ENCODE measurements at regions not wholly inside any gene's neighbourhood (a gene's known extent, or its start where the extent isn't known, plus 50 kb on each side); places are given as distances from the start of the nearest gene placed in this dataset.
"Not testable (repeated sequence)": the region's sequence is repeated elsewhere in the genome, so short reads cannot be mapped to it uniquely, and the experiment has no call there.

DNA sequence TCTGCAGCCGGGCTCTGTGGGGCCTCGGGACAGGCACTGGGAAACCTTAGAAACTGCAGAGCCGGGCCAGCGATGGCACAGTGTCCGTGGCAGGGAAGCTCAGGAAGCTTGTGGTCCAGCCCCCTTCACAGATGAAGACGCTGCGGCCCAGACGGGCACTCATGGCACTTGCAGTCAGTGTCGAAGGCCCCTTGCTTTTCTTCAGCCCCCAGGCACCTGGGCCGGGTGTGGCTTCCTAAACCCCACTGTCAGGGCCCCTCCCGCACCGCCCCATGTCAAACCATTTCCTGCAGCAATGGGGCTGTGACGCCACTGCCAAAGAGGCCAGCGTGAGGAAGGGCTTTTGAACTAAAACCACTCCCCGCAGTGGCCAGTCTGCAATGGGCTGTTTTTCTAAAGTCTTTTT, 164.0 kb downstream of the LAT start:
- Histone ChIP-seq H3K9me3 (ENCODE audit: low read length) (no peaks in the 10 kb centered on the region), H3K4me1 (ENCODE audit: insufficient read depth, low read length, poor library complexity, severe bottlenecking) (no peaks in the 10 kb centered on the region), H3K36me3 (ENCODE audit: insufficient read depth, low read length) (no peaks in the 10 kb centered on the region), H3K4me2 (ENCODE audit: low read length) (no peak overlapping the region), H2AFZ (ENCODE audit: low read length) (no peak overlapping the region), H3K9me2 (ENCODE audit: insufficient read depth, low read length) (no peaks in the 10 kb centered on the region), H3K79me2 (ENCODE audit: insufficient read depth, low read depth, low read length) (no peaks in the 10 kb centered on the region), H4K20me1 (ENCODE audit: insufficient read depth, low read length) (no peaks in the 10 kb centered on the region), H3K4me3 (ENCODE audit: low read depth, low read length, poor library complexity, severe bottlenecking) (no peak overlapping the region), H3K27ac (ENCODE audit: low read depth, low read length, poor library complexity, severe bottlenecking) (no peak overlapping the region)
- intact Hi-C loops (cut with micrococcal nuclease; ENCODE audit: unreplicated experiment) = no loop called here
- ChIA-PET POLR2A (interaction anchor here (0.5 kb wide), 1 partner anchor 624 kb away, joined by 3 read pairs; no protein-coding TSS in a partner anchor), CTCF (ENCODE audit: unreplicated experiment) (no interaction called here)
- TF ChIP-seq, protein P1, sequence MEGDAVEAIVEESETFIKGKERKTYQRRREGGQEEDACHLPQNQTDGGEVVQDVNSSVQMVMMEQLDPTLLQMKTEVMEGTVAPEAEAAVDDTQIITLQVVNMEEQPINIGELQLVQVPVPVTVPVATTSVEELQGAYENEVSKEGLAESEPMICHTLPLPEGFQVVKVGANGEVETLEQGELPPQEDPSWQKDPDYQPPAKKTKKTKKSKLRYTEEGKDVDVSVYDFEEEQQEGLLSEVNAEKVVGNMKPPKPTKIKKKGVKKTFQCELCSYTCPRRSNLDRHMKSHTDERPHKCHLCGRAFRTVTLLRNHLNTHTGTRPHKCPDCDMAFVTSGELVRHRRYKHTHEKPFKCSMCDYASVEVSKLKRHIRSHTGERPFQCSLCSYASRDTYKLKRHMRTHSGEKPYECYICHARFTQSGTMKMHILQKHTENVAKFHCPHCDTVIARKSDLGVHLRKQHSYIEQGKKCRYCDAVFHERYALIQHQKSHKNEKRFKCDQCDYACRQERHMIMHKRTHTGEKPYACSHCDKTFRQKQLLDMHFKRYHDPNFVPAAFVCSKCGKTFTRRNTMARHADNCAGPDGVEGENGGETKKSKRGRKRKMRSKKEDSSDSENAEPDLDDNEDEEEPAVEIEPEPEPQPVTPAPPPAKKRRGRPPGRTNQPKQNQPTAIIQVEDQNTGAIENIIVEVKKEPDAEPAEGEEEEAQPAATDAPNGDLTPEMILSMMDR (conservative IDR thresholded peaks at IDR 0.05; ENCODE audit: low read length) = no peak
- BruUV-seq (replicated peaks) = no TSS peak
- DNase-seq (ENCODE audit: low spot score) = no peak

DNA sequence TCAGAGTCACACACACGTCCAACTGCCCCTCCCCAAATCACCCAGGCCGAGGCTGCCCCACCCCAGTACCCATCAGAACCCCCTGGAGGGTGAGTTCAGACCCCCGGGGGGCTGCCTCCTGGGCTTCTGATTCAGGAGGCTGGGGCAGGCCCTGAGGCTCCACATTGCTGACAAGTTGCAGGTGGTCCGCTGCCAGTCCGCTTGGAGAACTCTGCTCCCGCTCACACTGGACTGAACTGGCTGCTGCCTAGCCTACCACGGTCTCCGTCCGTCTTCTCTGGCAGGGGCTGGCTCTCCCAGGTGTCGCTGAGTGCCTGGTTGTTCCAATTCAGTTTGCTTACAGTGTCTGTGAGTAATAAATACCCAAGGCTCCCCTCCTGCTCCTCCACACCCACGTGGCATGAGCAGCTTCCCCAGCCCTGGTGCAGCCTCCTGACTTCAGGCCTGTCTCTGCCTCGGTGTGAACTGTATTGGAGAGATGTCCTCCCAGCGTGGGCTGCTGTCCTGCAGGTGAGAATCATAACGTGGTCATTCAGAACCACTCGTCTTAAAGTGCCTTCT, 163.4 kb downstream of the LAT start:
- BruUV-seq (replicated peaks) = no TSS peak
- POLR2A ChIA-PET = interaction anchor here (0.5 kb wide), 1 partner anchor 625 kb away, joined by 3 read pairs; no protein-coding TSS in a partner anchor
- CTCF ChIA-PET (ENCODE audit: unreplicated experiment) = no interaction called here
- Histone ChIP-seq H3K9me3 (ENCODE audit: low read length) (no peaks in the 10 kb centered on the region), H3K27ac (ENCODE audit: low read depth, low read length, poor library complexity, severe bottlenecking) (no peak overlapping the region), H3K4me2 (ENCODE audit: low read length) (no peak overlapping the region), H3K36me3 (ENCODE audit: insufficient read depth, low read length) (no peaks in the 10 kb centered on the region), H3K9me2 (ENCODE audit: insufficient read depth, low read length) (no peaks in the 10 kb centered on the region), H3K4me1 (ENCODE audit: insufficient read depth, low read length, poor library complexity, severe bottlenecking) (no peaks in the 10 kb centered on the region), H4K20me1 (ENCODE audit: insufficient read depth, low read length) (no peaks in the 10 kb centered on the region), H3K79me2 (ENCODE audit: insufficient read depth, low read depth, low read length) (no peaks in the 10 kb centered on the region), H2AFZ (ENCODE audit: low read length) (no peak overlapping the region), H3K4me3 (ENCODE audit: low read depth, low read length, poor library complexity, severe bottlenecking) (no peak overlapping the region)
- no peak for TF ChIP-seq EZH2phosphoT487 (IDR thresholded peaks at IDR 0.05; ENCODE audit: borderline replicate concordance, low read depth, low read length)
- TF ChIP-seq, protein P1 (conservative IDR thresholded peaks at IDR 0.05; ENCODE audit: low read length) = no peak
- intact Hi-C loops (cut with micrococcal nuclease; ENCODE audit: unreplicated experiment) = no loop called here
- DNase-seq (ENCODE audit: low spot score) = no peak

DNA sequence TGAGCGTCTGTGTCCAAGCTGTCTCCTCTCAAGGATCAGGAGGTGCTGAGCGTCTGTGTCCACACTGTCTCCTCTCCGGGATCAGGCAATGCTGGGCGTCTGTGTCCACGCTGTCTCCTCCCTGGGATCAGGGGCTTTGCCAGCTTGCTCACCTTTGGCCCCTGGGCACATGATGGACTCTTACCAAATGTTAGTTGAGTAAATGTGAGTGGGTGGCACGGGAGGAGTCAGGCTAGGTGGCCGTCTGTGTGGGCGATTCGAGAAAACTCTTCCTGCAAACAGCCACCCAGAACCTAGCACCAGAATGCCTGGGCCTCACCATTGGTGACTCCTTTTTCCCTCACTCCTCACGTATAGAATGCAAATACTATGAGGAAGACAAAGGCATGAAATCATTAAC, 162.9 kb downstream of the LAT start:
- CTCF ChIA-PET (ENCODE audit: unreplicated experiment); H3K9me3 ChIP-seq (ENCODE audit: low read length); H3K79me2 ChIP-seq (ENCODE audit: insufficient read depth, low read depth, low read length); H2AFZ ChIP-seq (ENCODE audit: low read length); POLR2A ChIA-PET; H3K4me1 ChIP-seq (ENCODE audit: insufficient read depth, low read length, poor library complexity, severe bottlenecking); DNase-seq (ENCODE audit: low spot score); H3K27ac ChIP-seq (ENCODE audit: low read depth, low read length, poor library complexity, severe bottlenecking); BruUV-seq (replicated peaks); intact Hi-C loops (cut with micrococcal nuclease; ENCODE audit: unreplicated experiment); H3K9me2 ChIP-seq (ENCODE audit: insufficient read depth, low read length); H3K4me2 ChIP-seq (ENCODE audit: low read length); H3K36me3 ChIP-seq (ENCODE audit: insufficient read depth, low read length); H3K4me3 ChIP-seq (ENCODE audit: low read depth, low read length, poor library complexity, severe bottlenecking); H4K20me1 ChIP-seq (ENCODE audit: insufficient read depth, low read length): not testable (repeated sequence)

DNA sequence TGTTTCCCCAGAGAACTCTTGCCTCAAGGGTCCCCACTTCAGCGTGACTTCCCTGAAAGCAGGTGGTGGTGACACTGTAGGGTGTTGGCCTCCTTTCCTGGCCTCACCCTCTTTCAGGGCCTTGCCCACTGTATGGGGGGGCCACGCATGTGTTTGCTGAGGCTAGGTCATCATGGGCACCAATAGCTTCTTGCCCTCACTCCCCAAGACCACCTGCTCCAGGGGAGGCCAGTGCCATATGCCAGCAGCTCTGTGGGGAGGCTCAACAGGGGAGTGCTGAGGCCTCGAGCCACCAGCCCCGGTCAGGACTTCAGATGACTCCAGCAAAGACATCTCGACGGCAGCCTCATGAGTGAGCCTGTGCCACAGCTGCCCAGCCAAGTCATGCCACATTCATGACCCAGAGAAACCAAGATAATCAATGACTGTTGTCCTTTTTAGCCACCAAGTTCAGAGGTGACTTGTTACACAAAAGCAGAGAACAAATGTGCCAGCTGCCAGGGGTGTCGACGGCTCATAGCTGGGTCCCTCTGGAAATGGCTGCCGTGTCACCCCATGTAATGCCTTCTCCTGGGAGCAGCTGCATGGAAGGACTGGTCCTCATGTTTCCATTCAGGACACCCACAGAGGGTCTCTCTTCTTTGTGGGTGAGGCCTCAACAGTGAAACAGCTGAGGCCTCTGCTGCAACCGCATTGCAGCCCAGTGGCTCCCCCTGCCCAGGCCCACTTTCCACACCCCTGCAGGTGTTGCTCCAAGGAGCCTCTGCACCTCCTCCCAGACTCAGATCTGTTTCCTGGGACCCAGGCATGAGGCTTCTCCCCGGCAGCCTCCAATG, 162.2 kb downstream of the LAT start:
- BruUV-seq (replicated peaks); intact Hi-C loops (cut with micrococcal nuclease; ENCODE audit: unreplicated experiment); CTCF ChIA-PET (ENCODE audit: unreplicated experiment); H3K4me1 ChIP-seq (ENCODE audit: insufficient read depth, low read length, poor library complexity, severe bottlenecking); H4K20me1 ChIP-seq (ENCODE audit: insufficient read depth, low read length); H3K9me2 ChIP-seq (ENCODE audit: insufficient read depth, low read length); H3K27ac ChIP-seq (ENCODE audit: low read depth, low read length, poor library complexity, severe bottlenecking); H3K36me3 ChIP-seq (ENCODE audit: insufficient read depth, low read length); H3K79me2 ChIP-seq (ENCODE audit: insufficient read depth, low read depth, low read length); H3K9me3 ChIP-seq (ENCODE audit: low read length); H3K4me3 ChIP-seq (ENCODE audit: low read depth, low read length, poor library complexity, severe bottlenecking); POLR2A ChIA-PET; H3K4me2 ChIP-seq (ENCODE audit: low read length); H2AFZ ChIP-seq (ENCODE audit: low read length); DNase-seq (ENCODE audit: low spot score): not testable (repeated sequence)
